ENCODE measurements at regions not wholly inside any gene's neighbourhood (a gene's known extent, or its start where the extent isn't known, plus 50 kb on each side); places are given as distances from the start of the nearest gene placed in this dataset.

GRCh38 chr1:234778221-234779159 is 168.5 kb upstream of the IRF2BP2 start:
- TF ChIP-seq, protein P1, sequence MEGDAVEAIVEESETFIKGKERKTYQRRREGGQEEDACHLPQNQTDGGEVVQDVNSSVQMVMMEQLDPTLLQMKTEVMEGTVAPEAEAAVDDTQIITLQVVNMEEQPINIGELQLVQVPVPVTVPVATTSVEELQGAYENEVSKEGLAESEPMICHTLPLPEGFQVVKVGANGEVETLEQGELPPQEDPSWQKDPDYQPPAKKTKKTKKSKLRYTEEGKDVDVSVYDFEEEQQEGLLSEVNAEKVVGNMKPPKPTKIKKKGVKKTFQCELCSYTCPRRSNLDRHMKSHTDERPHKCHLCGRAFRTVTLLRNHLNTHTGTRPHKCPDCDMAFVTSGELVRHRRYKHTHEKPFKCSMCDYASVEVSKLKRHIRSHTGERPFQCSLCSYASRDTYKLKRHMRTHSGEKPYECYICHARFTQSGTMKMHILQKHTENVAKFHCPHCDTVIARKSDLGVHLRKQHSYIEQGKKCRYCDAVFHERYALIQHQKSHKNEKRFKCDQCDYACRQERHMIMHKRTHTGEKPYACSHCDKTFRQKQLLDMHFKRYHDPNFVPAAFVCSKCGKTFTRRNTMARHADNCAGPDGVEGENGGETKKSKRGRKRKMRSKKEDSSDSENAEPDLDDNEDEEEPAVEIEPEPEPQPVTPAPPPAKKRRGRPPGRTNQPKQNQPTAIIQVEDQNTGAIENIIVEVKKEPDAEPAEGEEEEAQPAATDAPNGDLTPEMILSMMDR (IDR thresholded peaks at IDR 0.05): no peak
- ChIA-PET POLR2A (interaction anchor here (0.8 to 1.1 kb wide), 2 partner anchors 55 to 64 kb away, joined by 3 to 6 read pairs; no protein-coding TSS in a partner anchor), CTCF (interaction anchor here (1.4 kb wide), 1 partner anchor 305 kb away, joined by 3 read pairs; no protein-coding TSS in a partner anchor)
- Mint-ChIP-seq H3K27me3 (no peaks in the 10 kb centered on the region), H3K9me3 (peaks cover 1% of the 10 kb centered on the region), H3K4me3 (no peak overlapping the region), H3K36me3 (ENCODE audit: low read depth) (peaks cover 5% of the 10 kb centered on the region), H3K4me1 (ENCODE audit: low read depth) (peaks cover 5% of the 10 kb centered on the region), H3K27ac (no peak overlapping the region)
- peak; percentile 18 for ATAC-seq
- intact Hi-C loops (cut with micrococcal nuclease): no loop called here
- DNase-seq: no peak

DNA sequence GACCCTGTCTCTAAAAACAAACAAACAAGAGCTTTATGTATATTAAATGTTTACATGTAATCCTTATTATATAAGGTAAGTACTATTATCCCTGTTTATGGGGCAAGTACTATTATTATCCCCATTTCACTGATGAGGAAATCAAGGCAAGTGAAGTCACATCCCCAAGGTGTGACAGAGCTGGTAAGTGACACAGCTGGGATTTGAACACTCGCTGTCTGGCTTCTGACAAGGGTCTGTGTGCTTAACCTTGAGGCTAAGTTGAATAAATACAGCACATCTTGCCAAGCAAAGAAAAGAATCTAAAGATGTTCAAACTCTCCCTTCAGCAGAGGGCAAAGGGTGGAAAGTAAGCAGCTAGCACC is 167.9 kb upstream of the IRF2BP2 start:
- ATAC-seq (no peak), DNase-seq (no peak)
- intact Hi-C loops (cut with micrococcal nuclease): no loop called here
- Mint-ChIP-seq H3K27ac (no peak overlapping the region), H3K27me3 (no peaks in the 10 kb centered on the region), H3K4me3 (no peak overlapping the region), H3K9me3 (peaks cover 3% of the 10 kb centered on the region), H3K4me1 (ENCODE audit: low read depth) (peaks cover 7% of the 10 kb centered on the region), H3K36me3 (ENCODE audit: low read depth) (peaks cover 6% of the 10 kb centered on the region)
- TF ChIP-seq, protein P1 (IDR thresholded peaks at IDR 0.05): no peak
- CTCF ChIA-PET: interaction anchor here (1.4 kb wide), 1 partner anchor 306 kb away, joined by 3 read pairs; no protein-coding TSS in a partner anchor
- POLR2A ChIA-PET: interaction anchor here (0.5 to 1.1 kb wide), 2 partner anchors 54 to 171 kb away, joined by 3 to 6 read pairs; no protein-coding TSS in a partner anchor

DNA sequence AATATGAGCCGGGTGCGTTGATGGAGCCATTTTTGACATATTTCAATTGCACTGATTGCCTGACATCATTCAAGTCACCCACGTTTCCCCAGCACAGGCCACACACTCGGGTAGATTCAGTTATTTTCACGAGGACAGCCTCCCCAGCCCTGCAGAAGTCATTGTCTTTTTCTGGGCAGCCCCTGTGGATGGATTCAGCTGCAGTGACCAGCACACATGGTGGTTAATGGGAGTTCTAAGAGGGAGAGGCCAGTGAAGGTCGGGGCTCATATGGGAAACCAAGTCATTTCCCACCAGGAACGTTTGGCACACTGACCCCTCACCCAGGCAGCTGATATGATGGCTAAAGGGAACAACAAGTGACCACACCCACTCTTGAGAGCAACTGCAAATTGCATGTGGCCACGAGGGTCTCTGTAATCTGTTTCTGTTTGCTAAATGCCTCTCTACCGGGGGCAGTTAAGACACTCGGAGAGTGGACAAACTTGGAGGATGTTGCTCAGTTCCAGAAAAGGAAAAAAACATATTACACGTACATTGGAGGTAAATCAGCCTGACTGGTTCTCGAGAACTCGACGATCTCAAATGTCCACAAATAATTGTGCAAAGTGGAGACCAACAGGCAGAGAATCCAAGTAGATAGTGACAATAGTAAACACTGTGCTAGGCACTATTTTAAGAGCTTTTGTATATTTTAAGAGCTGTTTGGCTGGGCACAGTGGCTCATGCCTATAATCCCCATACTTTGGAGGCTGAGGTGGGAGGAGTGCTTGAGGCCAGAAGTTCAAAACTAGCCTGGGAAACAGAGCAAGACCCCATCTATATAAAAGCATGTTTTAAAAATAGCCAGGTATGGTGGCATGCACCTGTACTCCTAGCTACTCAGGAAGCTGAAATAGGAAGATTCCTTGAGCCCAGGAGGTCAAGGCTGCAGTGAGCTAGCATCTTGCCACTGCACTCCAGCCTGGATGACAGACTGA is 167.2 kb upstream of the IRF2BP2 start:
- H3K27me3 Mint-ChIP-seq: no peaks in the 10 kb centered on the region
- H3K4me1 Mint-ChIP-seq (ENCODE audit: low read depth): peaks cover 14% of the 10 kb centered on the region
- POLR2A ChIA-PET: interaction anchor here (0.5 to 1.1 kb wide), 2 partner anchors 53 to 171 kb away, joined by 3 to 6 read pairs; no protein-coding TSS in a partner anchor
- H3K4me3 Mint-ChIP-seq: no peak overlapping the region
- CTCF ChIA-PET: interaction anchor here (1.1 to 1.4 kb wide), 2 partner anchors 306 to 307 kb away, joined by 3 read pairs; no protein-coding TSS in a partner anchor
- ATAC-seq (no peak), DNase-seq (no peak)
- no peak overlapping the region for H3K27ac Mint-ChIP-seq
- TF ChIP-seq, protein P1 (IDR thresholded peaks at IDR 0.05): no peak
- H3K9me3 Mint-ChIP-seq: peaks cover 3% of the 10 kb centered on the region
- intact Hi-C loops (cut with micrococcal nuclease): no loop called here
- peaks cover 6% of the 10 kb centered on the region for H3K36me3 Mint-ChIP-seq (ENCODE audit: low read depth)

- DNase-seq: no peak
- no peak for ATAC-seq
- CTCF ChIA-PET: interaction anchor here (0.7 to 1.1 kb wide), 2 partner anchors 16 to 307 kb away, joined by 3 to 4 read pairs; no protein-coding TSS in a partner anchor
Measured at GRCh38 chr1:234776256-234776875, 166.4 kb upstream of the IRF2BP2 start.

More at GRCh38 chr1:234776256-234776875, 166.4 kb upstream of the IRF2BP2 start:
- peaks cover 22% of the 10 kb centered on the region for H3K4me1 Mint-ChIP-seq (ENCODE audit: low read depth)
- no peak overlapping the region for H3K27ac Mint-ChIP-seq
- POLR2A ChIA-PET: interaction anchor here (0.6 to 1.5 kb wide), 2 partner anchors 47 to 52 kb away, joined by 3 to 4 read pairs; no protein-coding TSS in a partner anchor
- peaks cover 6% of the 10 kb centered on the region for H3K36me3 Mint-ChIP-seq (ENCODE audit: low read depth)
- intact Hi-C loops (cut with micrococcal nuclease): no loop called here
- no peak overlapping the region for H3K4me3 Mint-ChIP-seq
- peaks cover 3% of the 10 kb centered on the region for H3K9me3 Mint-ChIP-seq
- no peaks in the 10 kb centered on the region for H3K27me3 Mint-ChIP-seq
- TF ChIP-seq, protein P1 (IDR thresholded peaks at IDR 0.05): no peak

Data from activated CD8-positive, alpha-beta T cell treated with anti-CD3 and anti-CD28 coated beads for 36 hours (primary cell).